HepG2 (cell line): ENCODE measurements at regions not wholly inside any gene's neighbourhood (a gene's known extent, or its start where the extent isn't known, plus 50 kb on each side); places are given as distances from the start of the nearest gene placed in this dataset.

ENCODE experiments used
- ADNP ChIP-seq: sonication (generic); formaldehyde crosslinking; IDR thresholded peaks from 2 replicates; pipeline ENCODE4 v1.4.0; 2020; ENCODE audit warnings: missing genetic modification reagents
- CTCF ChIP-seq: sonication (generic); formaldehyde crosslinking; IDR thresholded peaks from 2 replicates; pipeline ENCODE4 v1.5.0; 2020; ENCODE audit warnings: mild to moderate bottlenecking, missing genetic modification reagents, moderate library complexity
- EZH2 ChIP-seq: conservative IDR thresholded peaks from 2 replicates; pipeline ENCODE4 v1.6.1; 2012; ENCODE audit warnings: mild to moderate bottlenecking, low read depth, low read length, moderate library complexity
- GABPB1 ChIP-seq: IDR thresholded peaks from 2 replicates; pipeline ENCODE4 v1.6.1; 2016; ENCODE audit warnings: mild to moderate bottlenecking, missing genetic modification reagents, moderate library complexity, missing compliant biosample characterization
- IRF2 ChIP-seq: IDR thresholded peaks from 2 replicates; pipeline ENCODE4 v1.6.1; 2018; ENCODE audit warnings: missing genetic modification reagents, missing compliant biosample characterization
- NPAS2 ChIP-seq: sonication (generic); formaldehyde crosslinking; IDR thresholded peaks from 2 replicates; pipeline ENCODE4 v1.8.0; 2022; ENCODE audit warnings: mild to moderate bottlenecking, missing genetic modification reagents, borderline replicate concordance
- POLR2A ChIP-seq, 2 experiments: IDR thresholded peaks; 2 replicates each; pipeline ENCODE4 v1.6.1; 2011; ENCODE audit warnings: low read depth in 2 of 2, low read length in 2 of 2, mild to moderate bottlenecking in 1 of 2, moderate library complexity in 1 of 2; ENCODE audit not compliant: insufficient read depth in 1 of 2
- SP2 ChIP-seq: sonication (generic); formaldehyde crosslinking; IDR thresholded peaks from 2 replicates; pipeline ENCODE4 v1.5.1; 2020; ENCODE audit warnings: mild to moderate bottlenecking, missing genetic modification reagents
- SRSF9 ChIP-seq: fragments of 200-400 bp; formaldehyde crosslinking; IDR thresholded peaks from 2 replicates; pipeline ENCODE4 v1.6.1; 2018; ENCODE audit warnings: borderline replicate concordance, mild to moderate bottlenecking, low read depth, low read length; ENCODE audit not compliant: insufficient read depth, poor library complexity, severe bottlenecking
- TAF1 ChIP-seq: sonication (generic); formaldehyde crosslinking; IDR thresholded peaks from 2 replicates; pipeline ENCODE4 v1.4.0; 2020; ENCODE audit warnings: missing genetic modification reagents
- YEATS4 ChIP-seq: sonication (generic); formaldehyde crosslinking; IDR thresholded peaks from 2 replicates; pipeline ENCODE4 v1.4.0; 2020; ENCODE audit warnings: missing genetic modification reagents, borderline replicate concordance
- ZNF3 ChIP-seq: IDR thresholded peaks from 2 replicates; pipeline ENCODE4 v1.7.0; 2017; ENCODE audit warnings: inconsistent platforms
- TF ChIP-seq, protein P1 (sequence below): IDR thresholded peaks from 2 replicates; pipeline ENCODE4 v1.6.1; 2016; ENCODE audit warnings: missing compliant biosample characterization, missing genetic modification reagents, borderline replicate concordance
- TF ChIP-seq, protein P2 (sequence below): sonication (generic); formaldehyde crosslinking; conservative IDR thresholded peaks from 2 replicates; pipeline ENCODE4 v1.4.0; 2020; ENCODE audit warnings: missing genetic modification reagents

DNA sequence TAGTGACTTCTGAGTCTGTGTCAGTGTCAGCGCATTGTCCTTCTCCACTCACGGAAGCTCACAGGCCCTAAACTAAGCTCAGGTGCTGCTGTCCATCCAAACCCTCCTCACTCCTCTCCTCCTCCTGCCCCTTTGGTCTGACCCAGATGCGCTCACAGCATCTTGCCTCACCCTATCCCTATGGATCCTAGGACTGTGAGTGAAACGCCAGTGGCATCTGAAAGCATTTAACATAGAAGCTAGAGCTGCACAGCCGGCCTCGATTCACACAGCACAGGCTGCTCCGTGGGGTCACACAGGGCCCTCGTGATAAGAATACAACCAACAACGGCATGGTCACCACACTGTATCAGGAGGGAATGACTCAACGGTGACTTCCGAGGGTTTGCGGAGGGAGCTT, 149.1 kb upstream of the SPACA7 start:
- TF ChIP-seq IRF2 (CRISPR knock-in tag) = no peak
- no peak for TF ChIP-seq POLR2A (IDR thresholded peaks at IDR 0.05; ENCODE audit: insufficient read depth in 1 of 2, low read depth in 2 of 2, low read length in 2 of 2)
- no peak for TF ChIP-seq ADNP
- no peak for TF ChIP-seq CTCF (CRISPR knock-in tag)
- TF ChIP-seq ZNF3 (CRISPR knock-in tag) = no peak
- no peak for TF ChIP-seq GABPB1 (CRISPR knock-in tag)
- no peak for TF ChIP-seq YEATS4 (CRISPR knock-in tag)
- TF ChIP-seq EZH2 = no peak
- no peak for TF ChIP-seq SP2 (CRISPR knock-in tag)
- no peak for TF ChIP-seq SRSF9
- TF ChIP-seq NPAS2 (CRISPR knock-in tag) = no peak
- no peak for TF ChIP-seq TAF1 (CRISPR knock-in tag)
- TF ChIP-seq, protein P1, sequence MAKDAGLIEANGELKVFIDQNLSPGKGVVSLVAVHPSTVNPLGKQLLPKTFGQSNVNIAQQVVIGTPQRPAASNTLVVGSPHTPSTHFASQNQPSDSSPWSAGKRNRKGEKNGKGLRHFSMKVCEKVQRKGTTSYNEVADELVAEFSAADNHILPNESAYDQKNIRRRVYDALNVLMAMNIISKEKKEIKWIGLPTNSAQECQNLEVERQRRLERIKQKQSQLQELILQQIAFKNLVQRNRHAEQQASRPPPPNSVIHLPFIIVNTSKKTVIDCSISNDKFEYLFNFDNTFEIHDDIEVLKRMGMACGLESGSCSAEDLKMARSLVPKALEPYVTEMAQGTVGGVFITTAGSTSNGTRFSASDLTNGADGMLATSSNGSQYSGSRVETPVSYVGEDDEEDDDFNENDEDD (CRISPR knock-in tag) = no peak
- TF ChIP-seq, protein P2, sequence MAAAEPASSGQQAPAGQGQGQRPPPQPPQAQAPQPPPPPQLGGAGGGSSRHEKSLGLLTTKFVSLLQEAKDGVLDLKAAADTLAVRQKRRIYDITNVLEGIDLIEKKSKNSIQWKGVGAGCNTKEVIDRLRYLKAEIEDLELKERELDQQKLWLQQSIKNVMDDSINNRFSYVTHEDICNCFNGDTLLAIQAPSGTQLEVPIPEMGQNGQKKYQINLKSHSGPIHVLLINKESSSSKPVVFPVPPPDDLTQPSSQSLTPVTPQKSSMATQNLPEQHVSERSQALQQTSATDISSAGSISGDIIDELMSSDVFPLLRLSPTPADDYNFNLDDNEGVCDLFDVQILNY = no peak
